22Rv1 (cell line): ENCODE measurements at regions not wholly inside any gene's neighbourhood (a gene's known extent, or its start where the extent isn't known, plus 50 kb on each side); places are given as distances from the start of the nearest gene placed in this dataset.

Source experiments
- ZFX ChIP-seq: fragments of 450-650 bp; IDR thresholded peaks from 2 replicates; pipeline ENCODE4 v1.6.1; 2017; ENCODE audit warnings: antibody characterized with exemption, borderline replicate concordance
- TF ChIP-seq, protein P1 (sequence below): fragments of 450-650 bp; IDR thresholded peaks from 2 replicates; pipeline ENCODE4 v1.5.1; 2017; ENCODE audit warnings: mild to moderate bottlenecking

DNA sequence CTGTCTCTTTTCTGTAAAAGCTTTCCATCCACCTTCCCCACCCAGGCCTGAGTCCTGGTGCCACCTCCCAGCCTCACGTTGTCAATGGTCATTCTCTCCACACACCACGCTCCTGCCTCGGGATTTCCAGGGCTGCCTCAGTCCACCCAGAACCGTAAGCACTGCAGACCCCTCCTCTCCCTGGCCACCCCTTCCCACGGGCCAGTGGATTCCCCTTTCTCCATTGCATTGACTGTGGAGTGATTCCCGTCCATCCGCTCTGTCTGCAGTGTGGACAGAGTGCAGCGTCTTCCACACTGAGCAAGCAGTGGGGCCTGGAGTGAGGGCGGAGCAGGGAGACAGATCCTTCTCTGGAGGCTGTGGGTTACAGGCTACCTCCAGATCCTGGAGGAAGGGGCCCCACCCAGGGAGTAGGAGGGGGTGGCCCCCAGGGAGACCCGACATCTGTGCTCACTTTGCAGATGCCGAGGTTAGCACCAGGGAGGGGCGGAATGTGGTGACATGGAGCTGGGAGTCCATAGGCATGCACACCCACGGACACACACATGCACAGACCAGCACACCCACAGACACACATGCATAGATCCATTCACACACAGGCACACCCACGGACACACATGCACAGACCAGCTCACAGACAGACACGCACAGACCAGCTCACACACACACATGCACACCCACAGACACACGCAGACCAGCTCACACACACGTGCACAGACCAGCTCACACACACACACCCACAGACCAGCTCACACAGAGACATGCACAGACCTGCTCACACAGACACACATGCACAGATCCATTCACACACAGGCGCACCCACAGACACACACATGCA is 109.6 kb upstream of the B3GAT1 start:
- TF ChIP-seq, protein P1, sequence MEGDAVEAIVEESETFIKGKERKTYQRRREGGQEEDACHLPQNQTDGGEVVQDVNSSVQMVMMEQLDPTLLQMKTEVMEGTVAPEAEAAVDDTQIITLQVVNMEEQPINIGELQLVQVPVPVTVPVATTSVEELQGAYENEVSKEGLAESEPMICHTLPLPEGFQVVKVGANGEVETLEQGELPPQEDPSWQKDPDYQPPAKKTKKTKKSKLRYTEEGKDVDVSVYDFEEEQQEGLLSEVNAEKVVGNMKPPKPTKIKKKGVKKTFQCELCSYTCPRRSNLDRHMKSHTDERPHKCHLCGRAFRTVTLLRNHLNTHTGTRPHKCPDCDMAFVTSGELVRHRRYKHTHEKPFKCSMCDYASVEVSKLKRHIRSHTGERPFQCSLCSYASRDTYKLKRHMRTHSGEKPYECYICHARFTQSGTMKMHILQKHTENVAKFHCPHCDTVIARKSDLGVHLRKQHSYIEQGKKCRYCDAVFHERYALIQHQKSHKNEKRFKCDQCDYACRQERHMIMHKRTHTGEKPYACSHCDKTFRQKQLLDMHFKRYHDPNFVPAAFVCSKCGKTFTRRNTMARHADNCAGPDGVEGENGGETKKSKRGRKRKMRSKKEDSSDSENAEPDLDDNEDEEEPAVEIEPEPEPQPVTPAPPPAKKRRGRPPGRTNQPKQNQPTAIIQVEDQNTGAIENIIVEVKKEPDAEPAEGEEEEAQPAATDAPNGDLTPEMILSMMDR = no peak
- TF ChIP-seq ZFX = no peak
